Panc1 (cell line): ENCODE measurements at regions not wholly inside any gene's neighbourhood (a gene's known extent, or its start where the extent isn't known, plus 50 kb on each side); places are given as distances from the start of the nearest gene placed in this dataset.

ENCODE experiments used
- ATAC-seq: fragments of 200-7000 bp; cut with Tn5 transposase; 2 replicates; pipeline ENCODE4 v1.9.1; 2020; ENCODE audit warnings: mild to moderate bottlenecking, moderate library complexity
- BruUV-seq: library from RNA; stranded (reverse); fragments of 400-500 nt; replicated peaks from 2 replicates; lab custom pipeline; 2021; lab: Mats Ljungman, UMichigan
- CTCF ChIA-PET: fragments of 300-600 bp; sonication (Branson Sonifier 250); formaldehyde crosslinking; loops from one replicate; lab custom pipeline; 2022; ENCODE audit warnings: antibody characterized with exemption; lab: Charles Lee
- POLR2A ChIA-PET: fragments of 300-600 bp; sonication (Branson Sonifier 250); formaldehyde crosslinking; loops from one replicate; lab custom pipeline; 2022; ENCODE audit warnings: antibody characterized with exemption; lab: Charles Lee
- DNase-seq: peaks from one replicate; pipeline ENCODE4 v3.0.0-alpha.2; 2010; ENCODE audit warnings: low read depth, low spot score
- H3K27ac ChIP-seq: 2 replicates; pipeline ENCODE4 v1.5.1; 2011; ENCODE audit warnings: mild to moderate bottlenecking, low read length, inconsistent platforms
- H3K27me3 ChIP-seq: fragments of 200-500 bp; sonication (Bioruptor generic); 2 replicates; pipeline ENCODE4 v1.6.0; 2014; ENCODE audit warnings: low read length, inconsistent platforms; ENCODE audit not compliant: control insufficient read depth, insufficient read depth
- H3K36me3 ChIP-seq: fragments of 200-500 bp; sonication (Bioruptor generic); 2 replicates; pipeline ENCODE4 v1.5.1; 2014; ENCODE audit warnings: inconsistent platforms, mild to moderate bottlenecking, low read length, moderate library complexity; ENCODE audit not compliant: control insufficient read depth, insufficient read depth
- H3K4me1 ChIP-seq: 2 replicates; pipeline ENCODE4 v1.5.1; 2011; ENCODE audit warnings: inconsistent platforms, mild to moderate bottlenecking, low read length, moderate library complexity; ENCODE audit not compliant: control insufficient read depth, insufficient read depth
- H3K4me3 ChIP-seq, 2 experiments: 2 replicates each; pipeline ENCODE4 v1.5.1; 2011 to 2012; ENCODE audit warnings: low read depth in 2 of 2, low read length in 2 of 2, mild to moderate bottlenecking in 2 of 2, inconsistent platforms in 1 of 2, moderate library complexity in 1 of 2
- H3K9me3 ChIP-seq: fragments of 200-500 bp; sonication (Bioruptor generic); 2 replicates; pipeline ENCODE4 v1.5.1; 2014; ENCODE audit warnings: low read depth, mild to moderate bottlenecking, inconsistent platforms, low read length, moderate library complexity; ENCODE audit not compliant: control insufficient read depth, insufficient read depth
- POLR2AphosphoS5 ChIP-seq: IDR thresholded peaks from 2 replicates; pipeline ENCODE4 v1.6.1; 2012; ENCODE audit warnings: mild to moderate bottlenecking, low read depth, low read length, moderate library complexity
- REST ChIP-seq, 2 experiments: IDR thresholded peaks; 2 replicates each; pipeline ENCODE4 v1.6.1; 2011 to 2012; ENCODE audit warnings: low read depth in 2 of 2, control low read depth in 1 of 2, low read length in 1 of 2, mild to moderate bottlenecking in 1 of 2, moderate library complexity in 1 of 2; ENCODE audit not compliant: insufficient read depth in 1 of 2
- SIN3A ChIP-seq: IDR thresholded peaks from 2 replicates; pipeline ENCODE4 v1.6.1; 2012; ENCODE audit warnings: low read depth, mild to moderate bottlenecking, low read length, moderate library complexity, borderline replicate concordance; ENCODE audit not compliant: insufficient read depth
- TCF7L2 ChIP-seq: IDR thresholded peaks from 2 replicates; pipeline ENCODE4 v1.6.1; 2011; ENCODE audit warnings: mild to moderate bottlenecking, low read depth, low read length, inconsistent platforms
- in situ Hi-C: cut with HindIII; loops from 2 replicates; pipeline ENCODE4 v1.10.0; 2016; ENCODE audit warnings: low sequenced_read_pairs, low pct_unique_long_range_greater_than_20kb
- intact Hi-C: fragments of 100-400 bp; cut with micrococcal nuclease; formaldehyde crosslinking; loops from one replicate; pipeline ENCODE4 v1.10.0; 2022; ENCODE audit not compliant: unreplicated experiment
- TF ChIP-seq, protein P1 (sequence below): fragments of 450-650 bp; IDR thresholded peaks from 2 replicates; pipeline ENCODE4 v1.5.1; 2017; ENCODE audit warnings: mild to moderate bottlenecking

DNA sequence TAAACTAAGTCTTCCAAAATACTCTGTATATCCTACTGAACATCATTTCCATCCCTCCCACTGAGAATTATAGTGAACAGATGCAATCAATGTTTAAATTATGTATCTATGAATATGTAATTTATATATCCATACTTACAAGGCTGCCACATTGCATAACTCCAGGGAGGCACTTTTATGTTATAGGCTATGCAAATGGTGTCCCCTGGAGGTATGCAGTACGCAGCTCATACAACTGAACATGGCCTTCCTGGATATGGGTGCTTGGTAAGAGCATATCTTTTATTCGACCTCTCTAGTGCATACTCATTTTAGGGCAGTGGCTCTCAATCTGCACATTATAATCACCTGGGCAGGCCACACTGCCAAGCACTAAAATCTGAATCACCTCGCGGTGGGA is 127.3 kb downstream of the BANF2 start:
- H3K36me3 ChIP-seq: no peaks in the 10 kb centered on the region
- intact Hi-C loops (no loop called here), in situ Hi-C loops (no loop called here)
- DNase-seq (no peak), ATAC-seq (no peak)
- no TSS peak for BruUV-seq
- ChIA-PET CTCF (no interaction called here), POLR2A (no interaction called here)
- H3K27me3 ChIP-seq: no peaks in the 10 kb centered on the region
- no peaks in the 10 kb centered on the region for H3K4me1 ChIP-seq
- H3K27ac ChIP-seq: no peak overlapping the region
- TF ChIP-seq TCF7L2 (no peak), REST (IDR thresholded peaks at IDR 0.05; ENCODE audit: insufficient read depth in 1 of 2, low read depth in 2 of 2, low read length in 1 of 2) (no peak)
- TF ChIP-seq, protein P1, sequence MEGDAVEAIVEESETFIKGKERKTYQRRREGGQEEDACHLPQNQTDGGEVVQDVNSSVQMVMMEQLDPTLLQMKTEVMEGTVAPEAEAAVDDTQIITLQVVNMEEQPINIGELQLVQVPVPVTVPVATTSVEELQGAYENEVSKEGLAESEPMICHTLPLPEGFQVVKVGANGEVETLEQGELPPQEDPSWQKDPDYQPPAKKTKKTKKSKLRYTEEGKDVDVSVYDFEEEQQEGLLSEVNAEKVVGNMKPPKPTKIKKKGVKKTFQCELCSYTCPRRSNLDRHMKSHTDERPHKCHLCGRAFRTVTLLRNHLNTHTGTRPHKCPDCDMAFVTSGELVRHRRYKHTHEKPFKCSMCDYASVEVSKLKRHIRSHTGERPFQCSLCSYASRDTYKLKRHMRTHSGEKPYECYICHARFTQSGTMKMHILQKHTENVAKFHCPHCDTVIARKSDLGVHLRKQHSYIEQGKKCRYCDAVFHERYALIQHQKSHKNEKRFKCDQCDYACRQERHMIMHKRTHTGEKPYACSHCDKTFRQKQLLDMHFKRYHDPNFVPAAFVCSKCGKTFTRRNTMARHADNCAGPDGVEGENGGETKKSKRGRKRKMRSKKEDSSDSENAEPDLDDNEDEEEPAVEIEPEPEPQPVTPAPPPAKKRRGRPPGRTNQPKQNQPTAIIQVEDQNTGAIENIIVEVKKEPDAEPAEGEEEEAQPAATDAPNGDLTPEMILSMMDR: no peak
- H3K9me3 ChIP-seq: no peaks in the 10 kb centered on the region
- H3K4me3 ChIP-seq: no peak overlapping the region

DNA sequence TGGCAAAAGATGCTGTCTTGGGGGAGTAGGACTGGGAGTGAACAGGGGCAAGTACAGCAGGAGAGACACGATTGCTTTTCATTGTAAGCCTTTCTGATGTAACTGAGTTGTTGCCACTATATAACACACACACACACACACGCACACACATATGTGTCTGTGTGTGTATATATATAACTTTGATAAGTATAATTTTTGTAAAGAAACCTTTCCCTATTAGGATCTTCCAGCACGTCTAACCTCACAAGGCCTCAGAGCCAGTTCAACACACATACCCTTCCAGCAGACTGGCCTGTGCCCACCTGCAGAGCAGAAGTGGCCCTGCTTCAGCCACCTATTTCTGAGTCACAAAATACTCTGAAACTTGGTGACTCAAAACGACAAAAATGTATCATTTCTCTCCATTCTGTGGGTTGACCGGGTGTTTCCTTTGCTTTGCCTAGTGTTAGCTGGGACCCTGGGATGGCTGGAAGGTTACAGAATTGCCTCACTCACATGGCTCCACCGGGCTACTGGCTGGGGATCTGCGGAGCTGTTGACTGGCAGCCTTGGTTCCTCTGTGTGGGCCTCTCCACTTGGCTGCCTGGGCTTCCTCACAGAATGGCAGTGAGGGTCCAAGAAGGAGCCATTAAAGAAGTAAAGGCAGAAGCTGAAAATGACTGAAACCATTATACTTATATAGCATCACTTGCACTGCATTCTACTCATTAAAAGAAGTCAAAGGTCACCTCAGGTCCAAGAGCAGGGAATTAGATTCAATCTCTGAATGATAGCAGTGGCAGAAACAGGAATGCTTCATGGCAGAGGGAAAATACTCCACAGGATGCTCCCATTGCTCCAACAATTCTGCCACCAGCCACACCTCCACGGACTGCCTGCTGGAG is 126.4 kb downstream of the BANF2 start:
- TF ChIP-seq, protein P1: no peak
- TF ChIP-seq REST (IDR thresholded peaks at IDR 0.05; ENCODE audit: insufficient read depth in 1 of 2, low read depth in 2 of 2, low read length in 1 of 2): no peak
- TF ChIP-seq SIN3A: no peak
- TF ChIP-seq TCF7L2: no peak
- TF ChIP-seq POLR2AphosphoS5: no peak
- in situ Hi-C loops (no loop called here), intact Hi-C loops (no loop called here)
- no peaks in the 10 kb centered on the region for H3K4me1 ChIP-seq
- CTCF ChIA-PET: no interaction called here
- BruUV-seq: no TSS peak
- ATAC-seq: no peak
- no peaks in the 10 kb centered on the region for H3K9me3 ChIP-seq
- no peak overlapping the region for H3K27ac ChIP-seq
- H3K36me3 ChIP-seq: no peaks in the 10 kb centered on the region
- no peak overlapping the region for H3K4me3 ChIP-seq
- H3K27me3 ChIP-seq: no peaks in the 10 kb centered on the region
- DNase-seq: no peak
- POLR2A ChIA-PET: no interaction called here
